Neuronal stem cell (in vitro differentiated cells): ENCODE measurements at regions not wholly inside any gene's neighbourhood (a gene's known extent, or its start where the extent isn't known, plus 50 kb on each side); places are given as distances from the start of the nearest gene placed in this dataset. TPM values are rescaled to one million over a fixed set of nuclear protein-coding genes. Genes with fewer than 3 reads are reported as not detected.

Experiments
- DNase-seq: peaks from one replicate; pipeline ENCODE4 v3.0.0-alpha.2; 2013; ENCODE audit warnings: low spot score
- H2AFZ ChIP-seq: one replicate; pipeline ENCODE4 v1.6.1; 2013; ENCODE audit warnings: mild to moderate bottlenecking, low read length, inconsistent platforms
- H2AK5ac ChIP-seq: 2 replicates; pipeline ENCODE4 v1.6.1; 2013; ENCODE audit warnings: low read depth, mild to moderate bottlenecking, inconsistent platforms, low read length, moderate library complexity, mixed read lengths
- H2BK120ac ChIP-seq: 2 replicates; pipeline ENCODE4 v1.6.1; 2013; ENCODE audit warnings: low read depth, mild to moderate bottlenecking, inconsistent platforms, low read length, moderate library complexity, mixed read lengths
- H2BK12ac ChIP-seq: one replicate; pipeline ENCODE4 v1.6.1; 2013; ENCODE audit warnings: low read length, inconsistent platforms
- H2BK15ac ChIP-seq: 2 replicates; pipeline ENCODE4 v1.6.1; 2013; ENCODE audit warnings: mild to moderate bottlenecking, low read length, inconsistent platforms, mixed read lengths
- H2BK5ac ChIP-seq: one replicate; pipeline ENCODE4 v1.6.1; 2013; ENCODE audit warnings: inconsistent platforms, mild to moderate bottlenecking, low read length, moderate library complexity
- H3K14ac ChIP-seq: one replicate; pipeline ENCODE4 v1.6.1; 2013; ENCODE audit warnings: low read length, inconsistent platforms
- H3K18ac ChIP-seq: 2 replicates; pipeline ENCODE4 v1.6.1; 2013; ENCODE audit warnings: low read length, inconsistent platforms
- H3K23ac ChIP-seq: 2 replicates; pipeline ENCODE4 v1.6.1; 2013; ENCODE audit warnings: low read depth, mild to moderate bottlenecking, mixed read lengths, low read length, inconsistent platforms; ENCODE audit not compliant: poor library complexity
- H3K27ac ChIP-seq: replicated peaks from 3 replicates; pipeline ENCODE4 v1.5.1; 2013; ENCODE audit warnings: low read length, inconsistent platforms
- H3K27me3 ChIP-seq, 3 experiments: 2 replicates each; pipeline ENCODE4 v1.6.1; 2013; ENCODE audit warnings: low read length in 3 of 3, mild to moderate bottlenecking in 2 of 3, inconsistent platforms in 1 of 3, low read depth in 1 of 3, mixed read lengths in 1 of 3, moderate library complexity in 1 of 3; ENCODE audit not compliant: control insufficient read depth in 3 of 3, insufficient read depth in 3 of 3
- H3K36me3 ChIP-seq, 2 donors: replicated peaks in 1 of 2; 2 replicates each; pipeline ENCODE4 v1.6.1; 2013; ENCODE audit warnings: low read length in 2 of 2; ENCODE audit not compliant: control insufficient read depth in 2 of 2, insufficient read depth in 2 of 2
- H3K4ac ChIP-seq: 2 replicates; pipeline ENCODE4 v1.6.1; 2013; ENCODE audit warnings: inconsistent platforms, mild to moderate bottlenecking, low read length, moderate library complexity
- H3K4me1 ChIP-seq, 2 donors: 1 replicate in 1 of 2; 2 replicates in 1 of 2; pipeline ENCODE4 v1.6.1; 2013; ENCODE audit warnings: low read length in 2 of 2, low read depth in 1 of 2; ENCODE audit not compliant: control insufficient read depth in 2 of 2, insufficient read depth in 1 of 2
- H3K4me2 ChIP-seq: one replicate; pipeline ENCODE4 v1.6.1; 2013; ENCODE audit warnings: mild to moderate bottlenecking, low read length, inconsistent platforms; ENCODE audit not compliant: insufficient read depth, poor library complexity, severe bottlenecking
- H3K4me3 ChIP-seq, 2 donors: 2 replicates each; pipeline ENCODE4 v1.5.1; 2013; ENCODE audit warnings: low read length in 2 of 2, mild to moderate bottlenecking in 2 of 2, inconsistent platforms in 1 of 2, moderate library complexity in 1 of 2
- H3K79me1 ChIP-seq: one replicate; pipeline ENCODE4 v1.6.1; 2013; ENCODE audit warnings: low read depth, mild to moderate bottlenecking, inconsistent platforms, low read length, moderate library complexity
- H3K9ac ChIP-seq: one replicate; pipeline ENCODE4 v1.6.1; 2013; ENCODE audit warnings: mild to moderate bottlenecking, low read depth, low read length, inconsistent platforms; ENCODE audit not compliant: poor library complexity
- H3K9me3 ChIP-seq, 2 donors: replicated peaks in 1 of 2; 2 replicates each; pipeline versions ENCODE3 to v1.6.1; 2013; ENCODE audit warnings: low read length in 2 of 2, mild to moderate bottlenecking in 2 of 2, inconsistent platforms in 1 of 2, low read depth in 1 of 2, mixed read lengths in 1 of 2, moderate library complexity in 1 of 2; ENCODE audit not compliant: control insufficient read depth in 2 of 2, insufficient read depth in 1 of 2
- H4K8ac ChIP-seq: one replicate; pipeline ENCODE4 v1.6.1; 2013; ENCODE audit warnings: low read depth, mild to moderate bottlenecking, inconsistent platforms, low read length, moderate library complexity
- H4K91ac ChIP-seq: one replicate; pipeline ENCODE4 v1.6.1; 2013; ENCODE audit warnings: low read length, low read depth, mild to moderate bottlenecking, inconsistent platforms; ENCODE audit not compliant: poor library complexity
- WGBS, 2 donors: extraction: QIAGEN DNeasy Blood & Tissue Kit; methylation state at CpG; one replicate each; pipeline ENCODE4 v1.1.7; 2013; ENCODE audit warnings: missing lambda C conversion rate in 2 of 2, mixed read lengths in 1 of 2; ENCODE audit not compliant: insufficient read length in 2 of 2, insufficient replicate concordance in 1 of 2; ENCODE audit errors: extremely low coverage in 2 of 2; 5-methylcytosine and 5-hydroxymethylcytosine counted together
- small RNA-seq: library from polyadenylated mRNA; stranded (forward); fragments of <200 nt; extraction: miRNeasy Mini kit (QIAGEN cat#:217004); gene quantifications from one replicate; pipeline ENCODE3, GENCODE V24; 2013; ENCODE audit not compliant: insufficient read depth

DNA sequence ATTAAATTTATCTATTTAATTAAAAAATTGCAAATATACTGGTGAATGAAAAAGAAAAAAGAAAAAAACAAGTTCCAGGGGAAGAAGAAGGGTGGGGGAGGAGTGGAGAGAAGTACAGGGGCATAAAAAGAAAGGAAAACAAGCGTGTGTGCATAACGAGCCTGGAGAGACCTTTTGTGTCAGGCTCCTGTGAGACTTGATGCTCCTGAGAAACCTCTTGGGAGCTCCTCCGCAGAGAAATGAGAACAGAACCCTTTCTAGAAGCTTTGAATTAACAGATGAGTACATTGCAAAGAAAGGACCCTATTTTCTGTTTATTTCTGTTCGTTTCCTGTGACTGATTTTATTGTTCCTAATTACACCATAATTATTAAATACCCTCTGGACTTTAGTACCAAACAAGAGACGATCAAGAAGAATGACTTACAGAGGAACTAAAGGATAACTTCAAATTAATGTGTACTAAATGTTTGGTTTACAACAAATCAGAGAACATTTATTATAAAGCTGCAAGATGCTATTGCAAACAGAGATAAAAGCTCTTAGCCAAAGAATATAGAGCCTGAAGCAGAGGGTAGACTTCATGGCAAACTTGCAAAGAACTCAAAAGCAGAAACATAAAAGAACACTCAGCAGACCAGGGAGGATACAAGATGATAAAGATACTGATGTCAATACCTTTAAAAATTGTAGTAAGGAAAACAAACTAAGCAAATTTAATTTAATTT is 74.7 kb downstream of the DPPA2 start:
- H3K4me3 ChIP-seq, result no peak overlapping the region
- H3K79me1 ChIP-seq, result no peaks in the 10 kb centered on the region
- H3K36me3 ChIP-seq, result no peaks in the 10 kb centered on the region
- no peak overlapping the region for H2BK120ac ChIP-seq
- WGBS, 2 donors, result no CpG with 5 or more reads among the region's 5 CpGs
- H3K9ac ChIP-seq, result no peak overlapping the region
- H3K27ac ChIP-seq, result no peak overlapping the region
- no peak for DNase-seq
- H2BK5ac ChIP-seq, result no peak overlapping the region
- no peak overlapping the region for H2BK15ac ChIP-seq
- H3K27me3 ChIP-seq, result no peaks in the 10 kb centered on the region
- no peak overlapping the region for H3K14ac ChIP-seq
- no peak overlapping the region for H2BK12ac ChIP-seq
- H2AK5ac ChIP-seq, result no peak overlapping the region
- H2AFZ ChIP-seq, result no peak overlapping the region
- no peak overlapping the region for H3K4ac ChIP-seq
- no peaks in the 10 kb centered on the region for H3K4me1 ChIP-seq
- no peaks in the 10 kb centered on the region for H3K9me3 ChIP-seq
- H3K23ac ChIP-seq, result no peak overlapping the region
- no peak overlapping the region for H4K8ac ChIP-seq
- no peak overlapping the region for H4K91ac ChIP-seq
- no peak overlapping the region for H3K4me2 ChIP-seq
- no peak overlapping the region for H3K18ac ChIP-seq

DNA sequence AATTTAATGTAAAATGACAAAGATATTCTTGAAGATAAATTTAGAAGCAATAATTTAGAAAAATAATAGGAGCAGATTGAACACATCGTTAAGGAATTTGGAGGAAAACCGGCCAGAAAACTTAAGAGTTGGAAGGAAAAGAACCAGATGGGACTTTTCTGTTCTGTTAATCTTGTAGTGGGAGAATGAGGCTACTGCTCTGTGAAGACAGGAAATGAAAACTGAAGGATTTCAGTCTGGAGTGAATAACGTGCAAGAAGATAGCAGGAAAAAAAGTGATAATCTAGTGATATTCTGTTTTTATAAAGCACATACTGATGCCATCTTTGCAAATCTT is 74.2 kb downstream of the DPPA2 start:
- H2AK5ac ChIP-seq, result no peak overlapping the region
- H3K23ac ChIP-seq, result no peak overlapping the region
- H3K27ac ChIP-seq, result no peak overlapping the region
- no peak overlapping the region for H2BK15ac ChIP-seq
- no peak overlapping the region for H3K4me3 ChIP-seq
- no peaks in the 10 kb centered on the region for H3K27me3 ChIP-seq
- no peak overlapping the region for H3K4ac ChIP-seq
- no peak overlapping the region for H3K9ac ChIP-seq
- no peak overlapping the region for H3K14ac ChIP-seq
- H3K18ac ChIP-seq, result no peak overlapping the region
- H3K79me1 ChIP-seq, result no peaks in the 10 kb centered on the region
- H2BK120ac ChIP-seq, result no peak overlapping the region
- H3K4me2 ChIP-seq, result no peak overlapping the region
- no peak overlapping the region for H4K91ac ChIP-seq
- H3K36me3 ChIP-seq, result no peaks in the 10 kb centered on the region
- H3K9me3 ChIP-seq, result no peaks in the 10 kb centered on the region
- no peak overlapping the region for H2AFZ ChIP-seq
- DNase-seq, result no peak
- WGBS, 2 donors, result no CpG with 5 or more reads among the region's 3 CpGs
- H2BK12ac ChIP-seq, result no peak overlapping the region
- H2BK5ac ChIP-seq, result no peak overlapping the region
- no peak overlapping the region for H4K8ac ChIP-seq
- H3K4me1 ChIP-seq, result no peaks in the 10 kb centered on the region

Small RNA genes lying in the stretch of these regions (small RNA-seq; reads per million reads assigned to genes)
- gene RNU6-1236P, result not detected
